ENCODE measurements at regions not wholly inside any gene's neighbourhood (a gene's known extent, or its start where the extent isn't known, plus 50 kb on each side); places are given as distances from the start of the nearest gene placed in this dataset.

DNA sequence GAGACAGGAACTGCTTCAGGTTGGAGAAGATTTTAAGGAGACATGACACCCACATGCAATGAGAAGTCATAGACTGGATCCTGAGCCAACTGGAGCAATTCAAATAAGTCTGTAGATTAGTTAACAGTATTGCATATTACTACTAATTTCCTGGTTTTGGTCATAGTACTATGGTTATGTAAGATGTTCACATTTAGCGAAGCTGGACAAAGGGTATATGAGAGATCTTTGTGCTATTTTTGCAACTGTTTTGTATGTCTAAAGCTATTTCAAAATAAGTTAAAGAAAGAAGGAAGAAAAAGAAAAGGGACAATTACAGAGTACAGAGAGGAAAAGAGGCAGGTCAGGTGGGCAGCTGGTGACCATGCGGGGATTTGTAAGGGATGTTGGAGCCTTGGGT lies 116.5 kb upstream of the SVIL start:
- TF ChIP-seq JUND (IDR thresholded peaks at IDR 0.05; ENCODE audit: low read depth, low read length) (no peak), EZH2 (IDR thresholded peaks at IDR 0.05; ENCODE audit: borderline replicate concordance, control insufficient read depth, low read depth, low read length) (no peak), POLR2AphosphoS5 (IDR thresholded peaks at IDR 0.05; ENCODE audit: low read length) (no peak)
- TF ChIP-seq, protein P1, sequence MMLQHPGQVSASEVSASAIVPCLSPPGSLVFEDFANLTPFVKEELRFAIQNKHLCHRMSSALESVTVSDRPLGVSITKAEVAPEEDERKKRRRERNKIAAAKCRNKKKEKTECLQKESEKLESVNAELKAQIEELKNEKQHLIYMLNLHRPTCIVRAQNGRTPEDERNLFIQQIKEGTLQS (IDR thresholded peaks at IDR 0.05; ENCODE audit: borderline replicate concordance, extremely low read depth, low read depth, low read length), result no peak
